HCT116 (cell line): ENCODE measurements at regions not wholly inside any gene's neighbourhood (a gene's known extent, or its start where the extent isn't known, plus 50 kb on each side); places are given as distances from the start of the nearest gene placed in this dataset.

Source experiments
- ATAC-seq: fragments of 200-7000 bp; cut with Tn5 transposase; 2 replicates; pipeline ENCODE4 v1.9.1; 2020; ENCODE audit warnings: mild to moderate bottlenecking, moderate library complexity
- BruUV-seq: library from RNA; stranded (reverse); fragments of 400-500 nt; replicated peaks from 2 replicates; lab custom pipeline; 2021; lab: Mats Ljungman, UMichigan
- CTCF ChIA-PET: fragments of 300-600 bp; sonication (Branson Sonifier 250); formaldehyde crosslinking; loops from one replicate; lab custom pipeline; 2021; ENCODE audit warnings: antibody characterized with exemption; lab: Charles Lee
- POLR2A ChIA-PET: fragments of 300-600, 350-600 bp; sonication (Branson Sonifier 250); formaldehyde crosslinking; loops from one replicate; lab custom pipeline; 2021; ENCODE audit warnings: antibody characterized with exemption; lab: Charles Lee
- RAD21 ChIA-PET, 2 experiments: fragments of 300-600 bp; sonication (Branson Sonifier 250); formaldehyde crosslinking; loops; one replicate each; lab custom pipeline; 2023; ENCODE audit warnings: low total read pairs in 2 of 2; ENCODE audit not compliant: uncharacterized antibody in 2 of 2, unreplicated experiment in 2 of 2, low non-redundant PET in 1 of 2; lab: Charles Lee
- DNase-seq: peaks from one replicate; pipeline ENCODE4 v3.0.0-alpha.2; 2010; ENCODE audit warnings: low read depth, low spot score
- H2AFZ ChIP-seq: fragments of 200-600 bp; shearing (Covaris generic), sonication (generic); 2 replicates; pipeline ENCODE4 v1.6.1; 2017; ENCODE audit warnings: low read depth, mixed run types, mixed read lengths, antibody characterized with exemption, low read length; ENCODE audit not compliant: poor library complexity, severe bottlenecking
- H3K27ac ChIP-seq: 2 replicates; pipeline ENCODE4 v1.5.1; 2012; ENCODE audit warnings: low read depth, low read length
- H3K27me3 ChIP-seq: fragments of 200-600 bp; sonication (generic); 2 replicates; pipeline ENCODE4 v1.6.1; 2016; ENCODE audit warnings: mixed run types, low read length, mixed read lengths; ENCODE audit not compliant: insufficient read depth
- H3K36me3 ChIP-seq, 2 experiments: fragments of 200-500 bp in 1 of 2; fragments of 200-600 bp in 1 of 2; sonication (Bioruptor generic) in 1 of 2; sonication (generic) in 1 of 2; 2 replicates each; pipeline versions ENCODE4 v1.5.1 to v1.6.1; 2014 to 2016; ENCODE audit warnings: low read length in 2 of 2, inconsistent platforms in 1 of 2, mixed read lengths in 1 of 2, mixed run types in 1 of 2; ENCODE audit not compliant: insufficient read depth in 2 of 2, control insufficient read depth in 1 of 2
- H3K4me1 ChIP-seq, 2 experiments: fragments of 200-600 bp in 1 of 2; sonication (generic) in 1 of 2; 2 replicates each; pipeline versions ENCODE4 v1.5.1 to v1.6.1; 2012 to 2017; ENCODE audit warnings: low read length in 2 of 2, inconsistent platforms in 1 of 2, mild to moderate bottlenecking in 1 of 2, mixed read lengths in 1 of 2, mixed run types in 1 of 2, moderate library complexity in 1 of 2; ENCODE audit not compliant: insufficient read depth in 2 of 2, control insufficient read depth in 1 of 2
- H3K4me2 ChIP-seq: fragments of 200-600 bp; sonication (generic); 2 replicates; pipeline ENCODE4 v1.6.1; 2017; ENCODE audit warnings: mixed run types, low read length, mixed read lengths
- H3K4me3 ChIP-seq, 2 experiments: fragments of 200-600 bp in 1 of 2; sonication (generic) in 1 of 2; replicated peaks in 1 of 2; 2 replicates each; pipeline ENCODE4 v1.5.1; 2011 to 2016; ENCODE audit warnings: low read length in 2 of 2, control low read depth in 1 of 2, low read depth in 1 of 2, mild to moderate bottlenecking in 1 of 2, mixed read lengths in 1 of 2, mixed run types in 1 of 2
- H3K79me2 ChIP-seq: fragments of 200-600 bp; sonication (generic); 2 replicates; pipeline ENCODE4 v1.6.1; 2017; ENCODE audit warnings: mild to moderate bottlenecking, mixed run types, low read length, moderate library complexity, mixed read lengths; ENCODE audit not compliant: insufficient read depth
- H3K9ac ChIP-seq: fragments of 200-600 bp; sonication (generic); 2 replicates; pipeline ENCODE4 v1.6.1; 2016; ENCODE audit warnings: low read length, mixed read lengths
- H3K9me2 ChIP-seq: fragments of 200-600 bp; sonication (generic), shearing (Covaris generic); 2 replicates; pipeline ENCODE4 v1.6.1; 2017; ENCODE audit warnings: mixed run types, mild to moderate bottlenecking, moderate library complexity; ENCODE audit not compliant: insufficient read depth
- H3K9me3 ChIP-seq, 2 experiments: fragments of 200-500 bp in 1 of 2; fragments of 200-600 bp in 1 of 2; sonication (Bioruptor generic) in 1 of 2; sonication (generic) in 1 of 2; 2 replicates each; pipeline ENCODE4 v1.6.1; 2014 to 2017; ENCODE audit warnings: low read length in 2 of 2, mixed read lengths in 2 of 2, inconsistent platforms in 1 of 2, low read depth in 1 of 2, mild to moderate bottlenecking in 1 of 2, mixed run types in 1 of 2, moderate library complexity in 1 of 2; ENCODE audit not compliant: control insufficient read depth in 1 of 2, insufficient read depth in 1 of 2
- H4K20me1 ChIP-seq: fragments of 200-600 bp; sonication (generic), shearing (Covaris generic); 2 replicates; pipeline ENCODE4 v1.6.1; 2017; ENCODE audit warnings: mixed run types, mild to moderate bottlenecking, moderate library complexity; ENCODE audit not compliant: insufficient read depth
- EZH2phosphoT487 ChIP-seq: fragments of 200-600 bp; IDR thresholded peaks from 2 replicates; pipeline ENCODE4 v1.6.1; 2018; ENCODE audit warnings: antibody characterized with exemption, borderline replicate concordance
- FOSL1 ChIP-seq: IDR thresholded peaks from 2 replicates; pipeline ENCODE4 v1.6.1; 2012; ENCODE audit warnings: low read depth
- POLR2A ChIP-seq: IDR thresholded peaks from 2 replicates; pipeline ENCODE4 v1.7.0; 2011; ENCODE audit warnings: borderline replicate concordance; ENCODE audit not compliant: insufficient read depth, insufficient read length; ENCODE audit errors: extremely low read depth
- RAD21 ChIP-seq: IDR thresholded peaks from 2 replicates; pipeline ENCODE4 v1.6.1; 2012; ENCODE audit warnings: low read depth, mild to moderate bottlenecking
- REST ChIP-seq: IDR thresholded peaks from 2 replicates; pipeline ENCODE4 v1.6.1; 2012; ENCODE audit warnings: low read depth
- SIN3A ChIP-seq: IDR thresholded peaks from 2 replicates; pipeline ENCODE4 v1.6.1; 2012; ENCODE audit warnings: low read depth
- SP1 ChIP-seq: IDR thresholded peaks from 2 replicates; pipeline ENCODE4 v1.6.1; 2012; ENCODE audit warnings: low read depth
- TCF7L2 ChIP-seq: IDR thresholded peaks from 2 replicates; pipeline ENCODE4 v1.7.0; 2011; ENCODE audit warnings: borderline replicate concordance, inconsistent platforms; ENCODE audit not compliant: insufficient read depth, insufficient read length; ENCODE audit errors: extremely low read depth
- YY1 ChIP-seq: IDR thresholded peaks from 2 replicates; pipeline ENCODE4 v1.6.1; 2011; ENCODE audit warnings: low read length, low read depth, moderate library complexity, mild to moderate bottlenecking; ENCODE audit not compliant: insufficient replicate concordance; ENCODE audit errors: extremely low read depth
- ZFX ChIP-seq: fragments of 450-650 bp; IDR thresholded peaks from 2 replicates; pipeline ENCODE4 v1.6.1; 2017
- intact Hi-C: fragments of 100-400 bp; cut with micrococcal nuclease; formaldehyde crosslinking; loops from 2 replicates; pipeline ENCODE4 v1.10.0; 2022

GRCh38 chr17:77616254-77616731 is 342.2 kb upstream of the TNRC6C start:
- intact Hi-C loops: no loop called here
- Histone ChIP-seq H4K20me1 (no peaks in the 10 kb centered on the region), H2AFZ (no peak overlapping the region), H3K4me3 (no peak overlapping the region), H3K27ac (no peak overlapping the region), H3K79me2 (no peaks in the 10 kb centered on the region), H3K4me1 (peaks cover 0 to 13% of the 10 kb centered on the region in 2 experiments; a peak in 2 of 4 replicates), H3K27me3 (peaks cover 30% of the 10 kb centered on the region), H3K9ac (no peak overlapping the region), H3K9me3 (peaks cover 0 to 4% of the 10 kb centered on the region in 2 experiments; a peak in 1 of 4 replicates), H3K36me3 (no peaks in the 10 kb centered on the region), H3K4me2 (peak overlapping the region; percentile 23), H3K9me2 (no peaks in the 10 kb centered on the region)
- POLR2A ChIA-PET: no interaction called here
- DNase-seq (no peak), ATAC-seq (peak; percentile 34)
- TF ChIP-seq POLR2A (no peak), FOSL1 (peak; percentile 39; the same call in 1 of the 2 replicates)
- CTCF ChIA-PET: no interaction called here
- RAD21 ChIA-PET: no interaction called here
- BruUV-seq: no TSS peak

- peaks cover 18% of the 10 kb centered on the region for H3K27me3 ChIP-seq
- POLR2A ChIA-PET: no interaction called here
- intact Hi-C loops: no loop called here
- no peak overlapping the region for H3K4me3 ChIP-seq
- no peak overlapping the region for H3K9ac ChIP-seq
- H2AFZ ChIP-seq: no peak overlapping the region
- CTCF ChIA-PET: no interaction called here
- RAD21 ChIA-PET: no interaction called here
- TF ChIP-seq EZH2phosphoT487 (no peak), ZFX (no peak), YY1 (no peak), SIN3A (no peak), RAD21 (no peak), REST (no peak), SP1 (no peak), TCF7L2 (no peak)
- H3K9me2 ChIP-seq: no peaks in the 10 kb centered on the region
- no peak for ATAC-seq
- no peaks in the 10 kb centered on the region for H3K79me2 ChIP-seq
- no peak for DNase-seq
- H3K4me1 ChIP-seq: peaks cover 0 to 13% of the 10 kb centered on the region in 2 experiments; a peak in 2 of 4 replicates
- H3K27ac ChIP-seq: no peak overlapping the region
- peaks cover 0 to 4% of the 10 kb centered on the region in 2 experiments; a peak in 1 of 4 replicates for H3K9me3 ChIP-seq
- no peak overlapping the region for H3K4me2 ChIP-seq
- BruUV-seq: no TSS peak
- no peaks in the 10 kb centered on the region for H4K20me1 ChIP-seq
- no peaks in the 10 kb centered on the region for H3K36me3 ChIP-seq
Observed at GRCh38 chr17:77617516-77617915, 341.0 kb upstream of the TNRC6C start.
